IMR-90 (cell line): ENCODE measurements at regions not wholly inside any gene's neighbourhood (a gene's known extent, or its start where the extent isn't known, plus 50 kb on each side); places are given as distances from the start of the nearest gene placed in this dataset.

Source experiments
- BHLHE40 ChIP-seq: fragments of 150-350 bp; IDR thresholded peaks from 2 replicates; pipeline ENCODE4 v1.6.1; 2016; ENCODE audit warnings: mild to moderate bottlenecking, low read depth, low read length
- CEBPB ChIP-seq: IDR thresholded peaks from 2 replicates; pipeline ENCODE4 v1.6.1; 2012; ENCODE audit warnings: low read depth, low read length, improper control_type of control experiment
- FOS ChIP-seq: fragments of 150-350 bp; IDR thresholded peaks from 2 replicates; pipeline ENCODE4 v1.6.1; 2016; ENCODE audit warnings: low read depth, low read length
- MXI1 ChIP-seq: IDR thresholded peaks from 2 replicates; pipeline ENCODE4 v1.6.1; 2012; ENCODE audit warnings: low read depth, mild to moderate bottlenecking, low read length, moderate library complexity, borderline replicate concordance
- POLR2A ChIP-seq: IDR thresholded peaks from 2 replicates; pipeline ENCODE4 v1.6.1; 2012; ENCODE audit warnings: mild to moderate bottlenecking, low read depth, low read length
- RAD21 ChIP-seq: IDR thresholded peaks from 2 replicates; pipeline ENCODE4 v1.6.1; 2012; ENCODE audit warnings: low read length, improper control_type of control experiment
- RCOR1 ChIP-seq: IDR thresholded peaks from 2 replicates; pipeline ENCODE4 v1.6.1; 2012; ENCODE audit warnings: mild to moderate bottlenecking, low read length, improper control_type of control experiment; ENCODE audit not compliant: insufficient replicate concordance
- RFX5 ChIP-seq: IDR thresholded peaks from 2 replicates; pipeline ENCODE4 v1.8.0; 2012; ENCODE audit warnings: low read depth, mild to moderate bottlenecking, low read length, moderate library complexity
- SMC3 ChIP-seq: fragments of 150-350 bp; IDR thresholded peaks from 2 replicates; pipeline ENCODE4 v1.6.1; 2016; ENCODE audit warnings: low read depth, mild to moderate bottlenecking, antibody characterized with exemption, low read length, moderate library complexity
- TF ChIP-seq, protein P1 (sequence below): conservative IDR thresholded peaks from 2 replicates; pipeline ENCODE4 v1.5.1; 2012; ENCODE audit warnings: mild to moderate bottlenecking, low read depth, low read length, improper control_type of control experiment
- TF ChIP-seq, protein P2 (sequence below): fragments of 150-350 bp; IDR thresholded peaks from 2 replicates; pipeline ENCODE4 v1.6.1; 2017; ENCODE audit warnings: mild to moderate bottlenecking, antibody characterized with exemption, low read length, low read depth
- TF ChIP-seq, protein P3 (sequence below): fragments of 150-350 bp; IDR thresholded peaks from 2 replicates; pipeline ENCODE4 v1.6.1; 2016; ENCODE audit warnings: low read depth, mild to moderate bottlenecking, low read length, moderate library complexity, borderline replicate concordance

DNA sequence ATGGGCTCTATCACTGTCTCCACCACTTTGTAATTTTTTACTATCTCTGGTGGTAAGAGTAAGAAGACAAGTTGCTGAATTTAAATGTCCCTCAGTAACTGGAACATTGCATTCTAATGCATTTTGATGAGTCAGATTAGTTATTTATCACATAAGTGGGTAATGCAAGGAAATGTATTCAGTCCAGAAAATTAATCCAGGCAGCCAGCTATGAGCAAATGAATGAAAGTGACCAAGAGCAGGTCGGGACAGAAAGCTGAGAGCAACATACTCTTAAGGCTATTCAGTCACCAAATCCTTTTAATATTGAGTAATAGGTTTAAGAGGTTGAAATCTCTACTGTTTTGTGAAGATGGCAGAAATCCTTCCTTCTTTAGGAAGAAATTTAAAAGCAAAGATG, 265.5 kb upstream of the PARD3B start:
- TF ChIP-seq, protein P1, sequence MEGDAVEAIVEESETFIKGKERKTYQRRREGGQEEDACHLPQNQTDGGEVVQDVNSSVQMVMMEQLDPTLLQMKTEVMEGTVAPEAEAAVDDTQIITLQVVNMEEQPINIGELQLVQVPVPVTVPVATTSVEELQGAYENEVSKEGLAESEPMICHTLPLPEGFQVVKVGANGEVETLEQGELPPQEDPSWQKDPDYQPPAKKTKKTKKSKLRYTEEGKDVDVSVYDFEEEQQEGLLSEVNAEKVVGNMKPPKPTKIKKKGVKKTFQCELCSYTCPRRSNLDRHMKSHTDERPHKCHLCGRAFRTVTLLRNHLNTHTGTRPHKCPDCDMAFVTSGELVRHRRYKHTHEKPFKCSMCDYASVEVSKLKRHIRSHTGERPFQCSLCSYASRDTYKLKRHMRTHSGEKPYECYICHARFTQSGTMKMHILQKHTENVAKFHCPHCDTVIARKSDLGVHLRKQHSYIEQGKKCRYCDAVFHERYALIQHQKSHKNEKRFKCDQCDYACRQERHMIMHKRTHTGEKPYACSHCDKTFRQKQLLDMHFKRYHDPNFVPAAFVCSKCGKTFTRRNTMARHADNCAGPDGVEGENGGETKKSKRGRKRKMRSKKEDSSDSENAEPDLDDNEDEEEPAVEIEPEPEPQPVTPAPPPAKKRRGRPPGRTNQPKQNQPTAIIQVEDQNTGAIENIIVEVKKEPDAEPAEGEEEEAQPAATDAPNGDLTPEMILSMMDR: no peak
- TF ChIP-seq POLR2A (no peak), BHLHE40 (no peak), SMC3 (no peak), RAD21 (no peak), MXI1 (no peak), RCOR1 (no peak), CEBPB (no peak), RFX5 (no peak), FOS (no peak)
- TF ChIP-seq, protein P2, sequence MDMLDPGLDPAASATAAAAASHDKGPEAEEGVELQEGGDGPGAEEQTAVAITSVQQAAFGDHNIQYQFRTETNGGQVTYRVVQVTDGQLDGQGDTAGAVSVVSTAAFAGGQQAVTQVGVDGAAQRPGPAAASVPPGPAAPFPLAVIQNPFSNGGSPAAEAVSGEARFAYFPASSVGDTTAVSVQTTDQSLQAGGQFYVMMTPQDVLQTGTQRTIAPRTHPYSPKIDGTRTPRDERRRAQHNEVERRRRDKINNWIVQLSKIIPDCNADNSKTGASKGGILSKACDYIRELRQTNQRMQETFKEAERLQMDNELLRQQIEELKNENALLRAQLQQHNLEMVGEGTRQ: no peak
- TF ChIP-seq, protein P3, sequence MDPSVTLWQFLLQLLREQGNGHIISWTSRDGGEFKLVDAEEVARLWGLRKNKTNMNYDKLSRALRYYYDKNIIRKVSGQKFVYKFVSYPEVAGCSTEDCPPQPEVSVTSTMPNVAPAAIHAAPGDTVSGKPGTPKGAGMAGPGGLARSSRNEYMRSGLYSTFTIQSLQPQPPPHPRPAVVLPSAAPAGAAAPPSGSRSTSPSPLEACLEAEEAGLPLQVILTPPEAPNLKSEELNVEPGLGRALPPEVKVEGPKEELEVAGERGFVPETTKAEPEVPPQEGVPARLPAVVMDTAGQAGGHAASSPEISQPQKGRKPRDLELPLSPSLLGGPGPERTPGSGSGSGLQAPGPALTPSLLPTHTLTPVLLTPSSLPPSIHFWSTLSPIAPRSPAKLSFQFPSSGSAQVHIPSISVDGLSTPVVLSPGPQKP: no peak
